GM12892 (cell line): ENCODE measurements at regions not wholly inside any gene's neighbourhood (a gene's known extent, or its start where the extent isn't known, plus 50 kb on each side); places are given as distances from the start of the nearest gene placed in this dataset.

ENCODE experiments used
- POLR2A ChIP-seq: IDR thresholded peaks from 2 replicates; pipeline ENCODE4 v1.6.1; 2011; ENCODE audit warnings: low read depth, low read length, control low read depth
- POLR2AphosphoS5 ChIP-seq: IDR thresholded peaks from 2 replicates; pipeline ENCODE4 v1.6.1; 2011; ENCODE audit warnings: low read depth, low read length, control low read depth
- TAF1 ChIP-seq: IDR thresholded peaks from 2 replicates; pipeline ENCODE4 v1.6.1; 2011; ENCODE audit warnings: low read depth, mild to moderate bottlenecking, control low read depth, low read length, borderline replicate concordance

DNA sequence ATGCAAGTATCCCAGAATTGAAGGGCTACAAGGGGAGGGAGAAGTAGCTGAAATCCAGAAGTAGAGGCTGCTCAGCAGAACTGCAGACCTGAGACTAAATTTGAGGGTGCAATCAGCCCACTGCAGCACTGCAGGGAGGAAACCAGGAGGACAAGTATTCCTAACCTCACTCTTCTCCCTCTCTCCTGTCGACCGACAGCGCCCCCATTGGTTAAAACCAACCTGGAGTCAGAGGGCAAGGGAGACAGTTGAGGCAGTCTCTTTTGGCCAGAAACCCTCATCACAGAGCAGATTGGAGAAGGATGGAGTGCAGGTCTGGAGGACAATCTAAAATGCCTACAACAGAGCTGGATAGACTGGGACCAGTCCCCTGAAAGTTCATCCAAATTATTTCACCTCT lies 768.9 kb upstream of the KLHL29 start:
- TF ChIP-seq POLR2A, result no peak
- no peak for TF ChIP-seq POLR2AphosphoS5
- TF ChIP-seq TAF1, result no peak
